OCI-M1 (cell line): ENCODE measurements at regions not wholly inside any gene's neighbourhood (a gene's known extent, or its start where the extent isn't known, plus 50 kb on each side); places are given as distances from the start of the nearest gene placed in this dataset.
"Not testable (repeated sequence)": the region's sequence is repeated elsewhere in the genome, so short reads cannot be mapped to it uniquely, and the experiment has no call there.

ENCODE experiments used
- DNase-seq: peaks from one replicate; lab custom pipeline; 2025; lab: John Stamatoyannopoulos, UW

GRCh38 chr16:29274055-29275035 is 132.2 kb downstream of the NPIPB11 start:
- peak; percentile 7 for DNase-seq

GRCh38 chr16:29273298-29274054 is 133.0 kb downstream of the NPIPB11 start:
- DNase-seq = peak; percentile 15

- DNase-seq = not testable (repeated sequence)
These were observed 134.5 kb downstream of the NPIPB11 start for GRCh38 chr16:29271721-29272675.

- not testable (repeated sequence) for DNase-seq
These were observed 135.6 kb downstream of the NPIPB11 start for GRCh38 chr16:29270923-29271322.

- DNase-seq = not testable (repeated sequence)
These were observed 136.5 kb downstream of the NPIPB11 start for GRCh38 chr16:29270033-29270432.

GRCh38 chr16:29269192-29269811 is 137.2 kb downstream of the NPIPB11 start:
- not testable (repeated sequence) for DNase-seq

- not testable (repeated sequence) for DNase-seq
These were observed 137.7 kb downstream of the NPIPB11 start for GRCh38 chr16:29268785-29269191.

- not testable (repeated sequence) for DNase-seq
These were observed 138.2 kb downstream of the NPIPB11 start for GRCh38 chr16:29268348-29268747.

- DNase-seq = not testable (repeated sequence)
These were observed 138.6 kb downstream of the NPIPB11 start for GRCh38 chr16:29267891-29268290.

GRCh38 chr16:29267055-29267619 is 139.4 kb downstream of the NPIPB11 start:
- DNase-seq = not testable (repeated sequence)

- DNase-seq = not testable (repeated sequence)
These were observed 139.9 kb downstream of the NPIPB11 start for GRCh38 chr16:29266612-29267011.

GRCh38 chr16:29265255-29265853 is 141.2 kb downstream of the NPIPB11 start:
- peak; percentile 97 for DNase-seq

- DNase-seq = not testable (repeated sequence)
These were observed 142.3 kb downstream of the NPIPB11 start for GRCh38 chr16:29264080-29264837.

GRCh38 chr16:29262725-29263124 is 143.8 kb downstream of the NPIPB11 start:
- DNase-seq = not testable (repeated sequence)

GRCh38 chr16:29261427-29262248 is 144.9 kb downstream of the NPIPB11 start:
- peak; percentile 11 for DNase-seq

GRCh38 chr16:29260683-29261426 is 145.7 kb downstream of the NPIPB11 start:
- not testable (repeated sequence) for DNase-seq

- DNase-seq = not testable (repeated sequence)
These were observed 146.7 kb downstream of the NPIPB11 start for GRCh38 chr16:29259635-29260457.
